ENCODE measurements at regions not wholly inside any gene's neighbourhood (a gene's known extent, or its start where the extent isn't known, plus 50 kb on each side); places are given as distances from the start of the nearest gene placed in this dataset.

DNA sequence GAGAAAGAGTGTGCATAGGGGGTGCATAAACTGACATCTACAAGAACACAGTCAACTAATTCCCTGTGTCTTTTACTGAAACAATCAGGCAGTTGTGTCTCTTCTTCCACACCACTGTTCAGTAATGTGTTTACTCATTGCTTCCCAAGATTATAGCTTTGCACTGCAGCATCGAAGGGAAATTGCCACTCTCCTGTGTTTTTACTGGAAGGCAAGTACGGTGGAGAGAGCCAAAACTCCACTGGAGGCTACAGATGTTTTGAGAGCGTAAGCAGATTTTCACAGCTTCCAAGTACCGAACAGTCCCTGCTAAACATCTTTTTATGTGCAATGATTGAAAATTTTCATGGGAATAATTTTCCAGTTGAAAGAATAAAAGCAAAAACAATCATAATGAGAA, 510.5 kb upstream of the AKR1E2 start:
- H3K4me1 ChIP-seq, result no peaks in the 10 kb centered on the region
- H3K36me3 ChIP-seq, result no peaks in the 10 kb centered on the region
- H3K9me3 ChIP-seq, result no peaks in the 10 kb centered on the region
- DNase-seq (no peak), ATAC-seq (peak; percentile 28 to 52)
- TF ChIP-seq, protein P1, sequence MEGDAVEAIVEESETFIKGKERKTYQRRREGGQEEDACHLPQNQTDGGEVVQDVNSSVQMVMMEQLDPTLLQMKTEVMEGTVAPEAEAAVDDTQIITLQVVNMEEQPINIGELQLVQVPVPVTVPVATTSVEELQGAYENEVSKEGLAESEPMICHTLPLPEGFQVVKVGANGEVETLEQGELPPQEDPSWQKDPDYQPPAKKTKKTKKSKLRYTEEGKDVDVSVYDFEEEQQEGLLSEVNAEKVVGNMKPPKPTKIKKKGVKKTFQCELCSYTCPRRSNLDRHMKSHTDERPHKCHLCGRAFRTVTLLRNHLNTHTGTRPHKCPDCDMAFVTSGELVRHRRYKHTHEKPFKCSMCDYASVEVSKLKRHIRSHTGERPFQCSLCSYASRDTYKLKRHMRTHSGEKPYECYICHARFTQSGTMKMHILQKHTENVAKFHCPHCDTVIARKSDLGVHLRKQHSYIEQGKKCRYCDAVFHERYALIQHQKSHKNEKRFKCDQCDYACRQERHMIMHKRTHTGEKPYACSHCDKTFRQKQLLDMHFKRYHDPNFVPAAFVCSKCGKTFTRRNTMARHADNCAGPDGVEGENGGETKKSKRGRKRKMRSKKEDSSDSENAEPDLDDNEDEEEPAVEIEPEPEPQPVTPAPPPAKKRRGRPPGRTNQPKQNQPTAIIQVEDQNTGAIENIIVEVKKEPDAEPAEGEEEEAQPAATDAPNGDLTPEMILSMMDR (IDR thresholded peaks at IDR 0.05), result no peak
- no peaks in the 10 kb centered on the region for H3K27me3 ChIP-seq (ENCODE audit: low read depth)
- intact Hi-C loops (cut with DNase I), result no loop called here
- no peak overlapping the region for H3K27ac ChIP-seq
- H3K4me3 ChIP-seq, result no peak overlapping the region

DNA sequence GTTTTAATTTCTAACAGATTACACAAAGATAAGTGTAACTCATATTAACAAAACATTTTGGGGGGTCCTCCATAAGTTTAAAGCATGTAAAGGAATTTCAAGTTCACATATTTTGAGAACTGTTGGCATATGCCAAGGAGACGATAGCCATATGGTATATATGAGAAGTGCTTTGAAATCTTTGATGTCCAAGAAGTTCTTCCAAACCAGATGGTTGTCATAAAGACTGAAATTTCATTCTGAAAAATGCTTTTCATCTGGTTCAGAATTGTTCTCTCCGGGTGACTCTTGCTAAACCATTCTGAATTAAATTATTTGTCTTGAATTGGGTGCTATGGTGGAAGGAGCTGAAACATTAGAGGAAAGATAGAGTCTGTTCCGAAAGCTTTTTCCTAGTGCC, 513.0 kb upstream of the AKR1E2 start:
- H3K27ac ChIP-seq, result no peak overlapping the region
- ATAC-seq, result no peak
- no peaks in the 10 kb centered on the region for H3K4me1 ChIP-seq

DNA sequence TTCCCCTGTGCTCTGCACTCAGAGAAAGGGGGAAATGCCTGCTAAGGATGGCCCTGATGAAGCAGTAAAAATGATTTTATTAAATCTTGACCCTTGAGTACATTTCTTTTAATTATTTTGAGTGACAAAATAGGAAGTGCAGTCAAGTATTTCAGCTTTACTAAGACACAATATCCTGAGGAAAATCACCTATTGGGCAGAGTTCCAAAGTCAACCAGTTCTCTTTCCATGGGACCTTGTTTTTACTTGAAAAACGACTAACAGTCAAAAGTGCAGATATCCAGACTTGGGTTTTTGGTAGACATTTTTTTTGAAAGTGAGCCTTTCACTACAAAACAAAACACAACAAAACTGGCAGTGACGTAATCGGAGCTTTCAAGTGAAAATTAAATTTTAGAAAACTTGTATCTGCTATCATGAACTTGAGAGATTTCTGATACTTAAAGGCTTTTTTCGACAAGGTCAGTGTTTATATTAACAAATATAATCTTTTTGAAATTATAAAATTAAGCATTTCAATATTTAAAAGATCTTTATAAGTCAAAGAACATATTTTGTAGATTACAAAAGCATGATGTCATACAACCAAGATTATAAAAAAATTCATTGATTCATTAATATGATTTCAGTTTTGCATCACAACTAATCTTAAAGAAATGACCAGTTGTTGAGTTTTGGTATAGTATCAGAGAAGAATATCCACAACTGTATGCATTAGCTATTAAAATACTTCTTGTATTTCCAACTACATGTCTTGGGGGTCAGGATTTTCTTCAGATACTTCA, 513.8 kb upstream of the AKR1E2 start:
- intact Hi-C loops (cut with DNase I), result no loop called here
- Histone ChIP-seq H3K9me3 (no peaks in the 10 kb centered on the region), H3K36me3 (no peaks in the 10 kb centered on the region), H3K27me3 (ENCODE audit: low read depth) (no peaks in the 10 kb centered on the region), H3K27ac (no peak overlapping the region), H3K4me3 (no peak overlapping the region), H3K4me1 (no peaks in the 10 kb centered on the region)
- ATAC-seq (no peak), DNase-seq (no peak)
- TF ChIP-seq, protein P1 (IDR thresholded peaks at IDR 0.05), result no peak

More for the DNA sequence above, 513.0 kb upstream of the AKR1E2 start:
- TF ChIP-seq, protein P1 (IDR thresholded peaks at IDR 0.05), result no peak
- DNase-seq, result no peak
- H3K9me3 ChIP-seq, result no peaks in the 10 kb centered on the region
- intact Hi-C loops (cut with DNase I), result no loop called here
- H3K4me3 ChIP-seq, result no peak overlapping the region
- no peaks in the 10 kb centered on the region for H3K36me3 ChIP-seq
- no peaks in the 10 kb centered on the region for H3K27me3 ChIP-seq (ENCODE audit: low read depth)

DNA sequence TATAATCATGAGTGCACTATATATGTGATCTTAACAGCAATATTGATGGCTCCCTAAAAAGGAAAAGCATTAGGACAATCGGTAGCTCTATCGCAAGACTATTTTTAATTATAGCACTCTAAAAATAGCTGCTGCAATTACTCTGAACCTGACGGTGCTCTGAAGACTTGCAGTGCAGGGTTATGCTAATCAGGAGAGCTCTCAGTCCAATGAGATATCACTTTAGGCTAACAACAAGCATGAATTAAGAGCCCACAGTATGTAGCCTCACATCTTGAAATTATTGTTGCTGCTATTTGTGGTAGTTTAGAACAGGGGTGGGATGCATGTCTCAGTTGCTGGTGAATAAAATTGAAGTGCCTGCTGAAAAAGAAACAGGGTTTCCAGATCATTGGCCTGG, 515.8 kb upstream of the AKR1E2 start:
- Histone ChIP-seq H3K4me1 (no peaks in the 10 kb centered on the region), H3K27ac (no peak overlapping the region), H3K9me3 (no peaks in the 10 kb centered on the region), H3K36me3 (no peaks in the 10 kb centered on the region), H3K27me3 (ENCODE audit: low read depth) (no peaks in the 10 kb centered on the region), H3K4me3 (no peak overlapping the region)
- DNase-seq, result no peak
- intact Hi-C loops (cut with DNase I), result no loop called here
- ATAC-seq, result no peak
- TF ChIP-seq, protein P1 (IDR thresholded peaks at IDR 0.05), result no peak

DNA sequence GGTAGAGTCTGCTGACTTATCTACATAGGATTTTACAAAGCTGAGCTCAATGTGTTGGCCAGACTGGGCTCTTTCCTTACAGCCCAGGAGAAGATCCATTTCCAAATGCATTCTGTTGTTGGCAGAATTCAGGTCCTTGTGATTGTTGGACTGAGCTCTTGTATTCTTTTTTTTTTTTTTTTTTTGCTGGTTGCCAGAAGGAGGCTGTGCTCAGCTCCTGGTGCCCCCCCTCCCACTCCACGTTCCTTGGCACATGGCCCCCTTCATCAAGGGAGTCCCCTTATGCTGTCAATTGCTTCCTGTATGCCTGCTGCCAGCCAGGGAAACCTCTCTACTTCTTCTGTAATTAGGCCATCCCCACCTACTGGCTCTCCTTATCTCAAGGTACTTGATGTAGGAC, 518.1 kb upstream of the AKR1E2 start:
- Histone ChIP-seq H3K36me3 (no peaks in the 10 kb centered on the region), H3K4me1 (no peaks in the 10 kb centered on the region), H3K4me3 (no peak overlapping the region), H3K9me3 (no peaks in the 10 kb centered on the region), H3K27me3 (ENCODE audit: low read depth) (no peaks in the 10 kb centered on the region), H3K27ac (no peak overlapping the region)
- intact Hi-C loops (cut with DNase I), result no loop called here
- TF ChIP-seq, protein P1 (IDR thresholded peaks at IDR 0.05), result no peak
- peak in 1 of 2 donors; percentile 77 for ATAC-seq
- DNase-seq, result no peak

Measured in lower lobe of right lung (tissue), 2 donors.